DND-41 (cell line): ENCODE measurements at regions not wholly inside any gene's neighbourhood (a gene's known extent, or its start where the extent isn't known, plus 50 kb on each side); places are given as distances from the start of the nearest gene placed in this dataset.

Experiments
- CTCF ChIP-seq: IDR thresholded peaks from 2 replicates; pipeline ENCODE4 v1.5.1; 2012; ENCODE audit warnings: borderline replicate concordance, low read length, moderate library complexity, mild to moderate bottlenecking; ENCODE audit not compliant: poor library complexity, severe bottlenecking; ENCODE audit errors: extremely low read depth
- EZH2 ChIP-seq: IDR thresholded peaks from 3 replicates; pipeline ENCODE4 v1.6.1; 2012; ENCODE audit warnings: borderline replicate concordance, low read depth, mild to moderate bottlenecking, moderate library complexity, low read length, inconsistent platforms; ENCODE audit not compliant: severe bottlenecking

- no peak for TF ChIP-seq EZH2
- TF ChIP-seq CTCF = no peak
Measured at GRCh38 chr3:30549600-30549999, 56.8 kb upstream of the TGFBR2 start.
